K562 (cell line): ENCODE measurements at regions not wholly inside any gene's neighbourhood (a gene's known extent, or its start where the extent isn't known, plus 50 kb on each side); places are given as distances from the start of the nearest gene placed in this dataset.

Source experiments
- ATAC-seq: fragments of 200-7000 bp; cut with Tn5 transposase; 3 replicates; pipeline ENCODE4 v1.9.1; 2020; ENCODE audit warnings: moderate library complexity
- BruUV-seq: library from RNA; stranded (reverse); fragments of 400-500 nt; replicated peaks from 2 replicates; lab custom pipeline; 2021; lab: Mats Ljungman, UMichigan
- CTCF ChIA-PET: fragments of 300-600 bp; formaldehyde crosslinking; extraction: SDS; loops from one replicate; lab custom pipeline; 2021; ENCODE audit warnings: low intra/inter-chr PET ratio; lab: Yijun Ruan, JAX
- POLR2A ChIA-PET: fragments of 300-600, 350-650 bp; sonication (Branson Sonifier 250); formaldehyde crosslinking; extraction: SDS; loops from one replicate; lab custom pipeline; 2021; ENCODE audit warnings: antibody characterized with exemption, inconsistent platforms; lab: Yijun Ruan, JAX
- DNase-seq, 4 experiments: peaks; one replicate each; pipeline versions ENCODE4 v3.0.0 to v3.0.0-alpha.2; 2011 to 2018; ENCODE audit warnings: low spot score in 3 of 4, mixed read lengths in 3 of 4; ENCODE audit errors: extremely low read depth in 1 of 4
- FAIRE-seq: peaks from 2 replicates; lab custom pipeline; 2011; peaks lifted over from hg19 to GRCh38; lab: Jason Lieb, UNC
- H2AFZ ChIP-seq: 2 replicates; pipeline ENCODE4 v1.6.0; 2011; ENCODE audit warnings: low read depth, low read length, control low read depth, inconsistent platforms
- H3K27ac ChIP-seq: fragments of 200-600 bp; 3 replicates; pipeline ENCODE4 v1.8.0; 2011; ENCODE audit warnings: low read depth, mild to moderate bottlenecking, control low read depth, inconsistent platforms, low read length, moderate library complexity, mixed read lengths; ENCODE audit errors: extremely low read depth
- H3K27me3 ChIP-seq, 2 experiments: fragments of 300-600 bp in 1 of 2; 2 replicates in 1 of 2; 3 replicates in 1 of 2; pipeline versions ENCODE4 v1.6.0 to v1.8.0; 2011; ENCODE audit warnings: inconsistent platforms in 2 of 2, low read length in 2 of 2, mild to moderate bottlenecking in 1 of 2, mixed read lengths in 1 of 2, moderate library complexity in 1 of 2; ENCODE audit not compliant: control insufficient read depth in 2 of 2, insufficient read depth in 2 of 2
- H3K36me3 ChIP-seq: fragments of 300-600 bp; 3 replicates; pipeline ENCODE4 v1.8.0; 2011; ENCODE audit warnings: mild to moderate bottlenecking, low read length, inconsistent platforms; ENCODE audit not compliant: control insufficient read depth, insufficient read depth
- H3K4me1 ChIP-seq, 2 experiments: fragments of 200-600 bp in 1 of 2; replicated peaks in 1 of 2; 2 replicates in 1 of 2; 3 replicates in 1 of 2; pipeline versions ENCODE4 v1.5.1 to v1.8.0; 2011; ENCODE audit warnings: inconsistent platforms in 2 of 2, low read length in 2 of 2, mild to moderate bottlenecking in 1 of 2, mixed read lengths in 1 of 2, moderate library complexity in 1 of 2; ENCODE audit not compliant: control insufficient read depth in 2 of 2, insufficient read depth in 2 of 2
- H3K4me2 ChIP-seq: 2 replicates; pipeline ENCODE4 v1.6.1; 2011; ENCODE audit warnings: low read length, control low read depth, inconsistent platforms, mixed read lengths; ENCODE audit not compliant: insufficient read depth
- H3K4me3 ChIP-seq: fragments of 200-600 bp; sonication (generic), shearing (Covaris generic); 2 replicates; pipeline ENCODE4 v1.5.1; 2016; ENCODE audit warnings: control low read depth, inconsistent platforms
- H3K79me2 ChIP-seq: fragments of 200-600 bp; 3 replicates; pipeline ENCODE4 v1.8.0; 2011; ENCODE audit warnings: low read length, inconsistent platforms; ENCODE audit not compliant: control insufficient read depth, insufficient read depth
- H3K9ac ChIP-seq, 2 experiments: 2 replicates each; pipeline versions ENCODE4 v1.6.0 to v1.6.1; 2011; ENCODE audit warnings: low read depth in 2 of 2, low read length in 2 of 2, control low read depth in 1 of 2, inconsistent platforms in 1 of 2, mild to moderate bottlenecking in 1 of 2, mixed read lengths in 1 of 2; ENCODE audit not compliant: insufficient read depth in 1 of 2
- H3K9me1 ChIP-seq: one replicate; pipeline ENCODE4 v1.6.0; 2011; ENCODE audit warnings: inconsistent platforms, mild to moderate bottlenecking, low read length, moderate library complexity; ENCODE audit not compliant: control insufficient read depth, insufficient read depth
- H3K9me3 ChIP-seq: replicated peaks from 2 replicates; pipeline ENCODE4 v1.5.1; 2011; ENCODE audit warnings: low read depth, low read length, inconsistent platforms; ENCODE audit not compliant: control insufficient read depth, insufficient read depth
- H4K20me1 ChIP-seq: replicated peaks from 2 replicates; pipeline ENCODE4 v1.6.1; 2011; ENCODE audit warnings: low read length, inconsistent platforms, mixed read lengths; ENCODE audit not compliant: control insufficient read depth, insufficient read depth
- CCNT2 ChIP-seq: IDR thresholded peaks from 2 replicates; pipeline ENCODE4 v1.6.1; 2011; ENCODE audit warnings: borderline replicate concordance, low read depth, mild to moderate bottlenecking, moderate library complexity, mixed read lengths, low read length; ENCODE audit not compliant: insufficient read length; ENCODE audit errors: extremely low read depth
- CREB3 ChIP-seq: fragments of 450-650 bp; conservative IDR thresholded peaks from 2 replicates; pipeline ENCODE4 v1.6.1; 2016; ENCODE audit warnings: missing genetic modification characterization, low read depth, mild to moderate bottlenecking, missing compliant biosample characterization, moderate library complexity
- DDX20 ChIP-seq: fragments of 450-650 bp; IDR thresholded peaks from 2 replicates; pipeline ENCODE4 v1.6.1; 2016; ENCODE audit warnings: missing genetic modification characterization, low read depth, mild to moderate bottlenecking, missing compliant biosample characterization, moderate library complexity
- HIVEP1 ChIP-seq: fragments of 250-450 bp; sonication (Bioruptor Pico); IDR thresholded peaks from 2 replicates; pipeline ENCODE4 v1.4.0; 2020; ENCODE audit warnings: mild to moderate bottlenecking
- KLF13 ChIP-seq: fragments of 450-650 bp; IDR thresholded peaks from 2 replicates; pipeline ENCODE4 v1.6.1; 2016; ENCODE audit warnings: missing genetic modification characterization, low read depth, mild to moderate bottlenecking, missing compliant biosample characterization, moderate library complexity, borderline replicate concordance
- SMARCE1 ChIP-seq: fragments of 450-650 bp; IDR thresholded peaks from 2 replicates; pipeline ENCODE4 v1.7.1; 2016; ENCODE audit warnings: mild to moderate bottlenecking
- TCF7L2 ChIP-seq: fragments of 150-350 bp; IDR thresholded peaks from 2 replicates; pipeline ENCODE4 v1.6.1; 2016; ENCODE audit warnings: low read depth, mild to moderate bottlenecking, low read length, moderate library complexity
- ZFP1 ChIP-seq: fragments of 450-650 bp; formaldehyde crosslinking; IDR thresholded peaks from 2 replicates; pipeline ENCODE4 v1.4.0; 2020; ENCODE audit warnings: mild to moderate bottlenecking, mixed read lengths
- ZNF24 ChIP-seq: fragments of 450-650 bp; IDR thresholded peaks from 2 replicates; pipeline ENCODE4 v1.6.1; 2016
- ZNF280A ChIP-seq: fragments of 450-650 bp; IDR thresholded peaks from 2 replicates; pipeline ENCODE4 v1.6.1; 2018; ENCODE audit warnings: mild to moderate bottlenecking, low read depth; ENCODE audit not compliant: partially characterized antibody
- ZNF696 ChIP-seq: fragments of 250-450 bp; sonication (Bioruptor Pico); conservative IDR thresholded peaks from 2 replicates; pipeline ENCODE4 v1.4.0; 2020; ENCODE audit warnings: mild to moderate bottlenecking, moderate library complexity
- WGBS: fragments of 100-300 bp; shearing (Covaris generic); methylation state at CpG from one replicate; pipeline ENCODE4 v1.1.6; 2016; ENCODE audit warnings: low coverage, mixed read lengths; ENCODE audit not compliant: insufficient coverage; ENCODE audit errors: missing lambda C conversion rate; 5-methylcytosine and 5-hydroxymethylcytosine counted together
- in situ Hi-C: fragments of 300-500 bp; cut with MboI; formaldehyde crosslinking; loops from 4 replicates; pipeline ENCODE4 v1.15.0; 2018; ENCODE audit warnings: inconsistent platforms, mixed read lengths
- intact Hi-C: fragments of 100-400 bp; cut with micrococcal nuclease; formaldehyde crosslinking; loops from 2 replicates; pipeline ENCODE4 v1.14.2; 2022
- TF ChIP-seq, protein P1 (sequence below): sonication (generic); formaldehyde crosslinking; IDR thresholded peaks from 2 replicates; pipeline ENCODE4 v1.8.0; 2022; ENCODE audit warnings: mild to moderate bottlenecking, missing genetic modification reagents

- no peaks in the 10 kb centered on the region for H3K4me1 ChIP-seq
- FAIRE-seq (no peak), ATAC-seq (no peak)
- H4K20me1 ChIP-seq, result no peaks in the 10 kb centered on the region
- intact Hi-C loops, result no loop called here
- TF ChIP-seq SMARCE1 (no peak), CCNT2 (no peak), ZFP1 (CRISPR knock-in tag) (no peak), CREB3 (tag) (no peak)
- TF ChIP-seq, all 486 proteins: peak for 0
- Histone ChIP-seq H3K4me3 (no peak overlapping the region), H3K27ac (no peak overlapping the region), H3K9me1 (no peaks in the 10 kb centered on the region), H2AFZ (no peak overlapping the region), H3K4me2 (no peak overlapping the region), H3K36me3 (no peaks in the 10 kb centered on the region), H3K79me2 (no peaks in the 10 kb centered on the region), H3K27me3 (no peaks in the 10 kb centered on the region), H3K9me3 (no peaks in the 10 kb centered on the region), H3K9ac (no peak overlapping the region)
- 0% methylated on average over 3 of the region's 3 CpGs for WGBS
- ChIA-PET CTCF (no interaction called here), POLR2A (no interaction called here)
- no TSS peak for BruUV-seq
- in situ Hi-C loops, result no loop called here
- no peak for DNase-seq
Observed at GRCh38 chr4:152007111-152007510, 246.3 kb upstream of the GATB start.

- intact Hi-C loops (no loop called here), in situ Hi-C loops (no loop called here)
- no peak overlapping the region for H3K9ac ChIP-seq
- DNase-seq (no peak), ATAC-seq (no peak), FAIRE-seq (no peak)
- POLR2A ChIA-PET, result no interaction called here
- no peak overlapping the region for H2AFZ ChIP-seq
- no peaks in the 10 kb centered on the region for H4K20me1 ChIP-seq
- no peaks in the 10 kb centered on the region for H3K79me2 ChIP-seq
- CTCF ChIA-PET, result no interaction called here
- H3K9me1 ChIP-seq, result no peaks in the 10 kb centered on the region
- 2% methylated on average over 7 of the region's 7 CpGs for WGBS
- no peak overlapping the region for H3K27ac ChIP-seq
- H3K9me3 ChIP-seq, result no peaks in the 10 kb centered on the region
- no peaks in the 10 kb centered on the region for H3K4me1 ChIP-seq
- H3K27me3 ChIP-seq, result 0 out of 5 replicates have a peak, but pooled peaks cover 0 to 3% of the 10 kb centered on the region in 2 experiments
- H3K4me2 ChIP-seq, result no peak overlapping the region
- H3K4me3 ChIP-seq, result no peak overlapping the region
- H3K36me3 ChIP-seq, result no peaks in the 10 kb centered on the region
- no TSS peak for BruUV-seq
- TF ChIP-seq DDX20 (no peak), KLF13 (tag) (no peak), ZNF280A (no peak), ZNF24 (no peak), ZNF696 (CRISPR knock-in tag) (no peak), HIVEP1 (CRISPR knock-in tag) (no peak), TCF7L2 (no peak)
- TF ChIP-seq, protein P1, sequence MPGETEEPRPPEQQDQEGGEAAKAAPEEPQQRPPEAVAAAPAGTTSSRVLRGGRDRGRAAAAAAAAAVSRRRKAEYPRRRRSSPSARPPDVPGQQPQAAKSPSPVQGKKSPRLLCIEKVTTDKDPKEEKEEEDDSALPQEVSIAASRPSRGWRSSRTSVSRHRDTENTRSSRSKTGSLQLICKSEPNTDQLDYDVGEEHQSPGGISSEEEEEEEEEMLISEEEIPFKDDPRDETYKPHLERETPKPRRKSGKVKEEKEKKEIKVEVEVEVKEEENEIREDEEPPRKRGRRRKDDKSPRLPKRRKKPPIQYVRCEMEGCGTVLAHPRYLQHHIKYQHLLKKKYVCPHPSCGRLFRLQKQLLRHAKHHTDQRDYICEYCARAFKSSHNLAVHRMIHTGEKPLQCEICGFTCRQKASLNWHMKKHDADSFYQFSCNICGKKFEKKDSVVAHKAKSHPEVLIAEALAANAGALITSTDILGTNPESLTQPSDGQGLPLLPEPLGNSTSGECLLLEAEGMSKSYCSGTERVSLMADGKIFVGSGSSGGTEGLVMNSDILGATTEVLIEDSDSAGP (CRISPR knock-in tag), result no peak
Observed at GRCh38 chr4:152004801-152005200, 244.0 kb upstream of the GATB start.
